ENCODE measurements at regions not wholly inside any gene's neighbourhood (a gene's known extent, or its start where the extent isn't known, plus 50 kb on each side); places are given as distances from the start of the nearest gene placed in this dataset.

DNA sequence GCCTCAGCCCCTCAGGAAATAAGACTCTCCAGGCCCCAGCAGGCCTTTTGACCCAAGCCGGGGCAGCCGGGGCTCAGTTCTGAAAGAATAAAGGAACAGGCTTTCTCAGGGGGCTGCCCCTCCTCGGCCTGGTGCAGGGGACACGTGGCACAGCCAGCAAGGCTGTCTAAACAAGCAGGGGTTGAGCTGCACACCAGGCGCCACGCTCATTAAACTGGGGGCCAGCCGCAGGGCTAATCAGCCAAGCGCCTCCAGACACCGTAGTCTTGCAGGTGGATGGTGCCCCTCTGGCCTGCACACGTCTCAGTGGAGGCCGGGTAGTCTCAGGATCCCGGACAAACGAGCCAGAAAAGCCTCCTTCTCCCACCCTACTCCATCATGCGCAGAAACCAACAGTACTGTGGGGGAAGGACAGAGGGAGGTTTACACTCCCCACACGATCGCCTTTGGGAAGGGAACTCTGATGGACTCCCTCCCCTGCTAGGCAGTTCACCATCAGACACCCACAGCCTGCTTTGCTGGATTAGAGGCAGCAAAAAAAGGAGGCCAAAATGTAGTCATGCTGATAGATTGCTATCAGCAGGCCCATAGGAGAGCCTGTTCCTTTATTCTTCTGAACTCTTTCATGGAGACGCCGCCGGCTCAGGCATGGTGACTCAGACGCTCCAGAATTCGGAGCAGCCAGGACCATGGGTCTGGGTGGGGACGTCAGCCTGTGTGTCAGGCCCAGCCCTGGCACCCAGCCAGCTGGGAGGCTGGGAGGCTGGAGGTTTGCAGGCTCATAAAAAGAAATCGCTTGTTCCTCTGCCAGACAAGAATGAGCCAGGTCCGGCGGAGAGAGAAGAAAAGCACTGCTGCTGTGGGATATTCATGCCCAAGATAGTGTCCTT, 342.4 kb downstream of the BCOR start (continued):
- TF ChIP-seq, protein P1, sequence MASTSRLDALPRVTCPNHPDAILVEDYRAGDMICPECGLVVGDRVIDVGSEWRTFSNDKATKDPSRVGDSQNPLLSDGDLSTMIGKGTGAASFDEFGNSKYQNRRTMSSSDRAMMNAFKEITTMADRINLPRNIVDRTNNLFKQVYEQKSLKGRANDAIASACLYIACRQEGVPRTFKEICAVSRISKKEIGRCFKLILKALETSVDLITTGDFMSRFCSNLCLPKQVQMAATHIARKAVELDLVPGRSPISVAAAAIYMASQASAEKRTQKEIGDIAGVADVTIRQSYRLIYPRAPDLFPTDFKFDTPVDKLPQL (IDR thresholded peaks at IDR 0.05; ENCODE audit: extremely low read depth, insufficient read length), result no peak
- TF ChIP-seq NR1H2 (CRISPR knock-in tag; IDR thresholded peaks at IDR 0.05) (no peak), ZFX (CRISPR knock-in tag; IDR thresholded peaks at IDR 0.05) (peak; percentile 46; the same call in 1 of the 2 replicates), FOS (IDR thresholded peaks at IDR 0.05; ENCODE audit: extremely low read depth, insufficient read length) (no peak), JUN (IDR thresholded peaks at IDR 0.05; ENCODE audit: borderline replicate concordance, low read depth, low read length) (peak; percentile 62; the same call in 1 of the 2 replicates), JUN (CRISPR knock-in tag; IDR thresholded peaks at IDR 0.05; ENCODE audit: borderline replicate concordance) (no peak), HNRNPLL (IDR thresholded peaks at IDR 0.05; ENCODE audit: low read depth, low read length, poor library complexity, severe bottlenecking) (no peak), SMAD4 (CRISPR knock-in tag; conservative IDR thresholded peaks at IDR 0.05) (0 out of 2 replicates have a peak, but pooled peaks have one; percentile 26), FOSL1 (tag; conservative IDR thresholded peaks at IDR 0.05) (peak; percentile 93), CXXC5 (CRISPR knock-in tag; IDR thresholded peaks at IDR 0.05) (no peak), TEAD1 (CRISPR knock-in tag; IDR thresholded peaks at IDR 0.05) (no peak), LARP7 (IDR thresholded peaks at IDR 0.05) (no peak), CBX3 (IDR thresholded peaks at IDR 0.05; ENCODE audit: borderline replicate concordance in 1 of 2, low read length in 2 of 2) (no peak), ZNF146 (CRISPR knock-in tag; IDR thresholded peaks at IDR 0.05; ENCODE audit: unreplicated experiment) (no peak), ARHGAP35 (IDR thresholded peaks at IDR 0.05; ENCODE audit: partially characterized antibody) (no peak), POLR3A (IDR thresholded peaks at IDR 0.05; ENCODE audit: borderline replicate concordance, extremely low read depth, insufficient read depth, insufficient read length) (no peak), ARID1B (IDR thresholded peaks at IDR 0.05) (peak; percentile 57), TCFL5 (CRISPR knock-in tag; conservative IDR thresholded peaks at IDR 0.05) (no peak), ZNF197 (CRISPR knock-in tag; IDR thresholded peaks at IDR 0.05; ENCODE audit: low read depth) (no peak), STAT5A (IDR thresholded peaks at IDR 0.05; ENCODE audit: borderline replicate concordance, low read length) (no peak), ZFPM2 (CRISPR knock-in tag; IDR thresholded peaks at IDR 0.05) (no peak)
- TF ChIP-seq, protein P2, sequence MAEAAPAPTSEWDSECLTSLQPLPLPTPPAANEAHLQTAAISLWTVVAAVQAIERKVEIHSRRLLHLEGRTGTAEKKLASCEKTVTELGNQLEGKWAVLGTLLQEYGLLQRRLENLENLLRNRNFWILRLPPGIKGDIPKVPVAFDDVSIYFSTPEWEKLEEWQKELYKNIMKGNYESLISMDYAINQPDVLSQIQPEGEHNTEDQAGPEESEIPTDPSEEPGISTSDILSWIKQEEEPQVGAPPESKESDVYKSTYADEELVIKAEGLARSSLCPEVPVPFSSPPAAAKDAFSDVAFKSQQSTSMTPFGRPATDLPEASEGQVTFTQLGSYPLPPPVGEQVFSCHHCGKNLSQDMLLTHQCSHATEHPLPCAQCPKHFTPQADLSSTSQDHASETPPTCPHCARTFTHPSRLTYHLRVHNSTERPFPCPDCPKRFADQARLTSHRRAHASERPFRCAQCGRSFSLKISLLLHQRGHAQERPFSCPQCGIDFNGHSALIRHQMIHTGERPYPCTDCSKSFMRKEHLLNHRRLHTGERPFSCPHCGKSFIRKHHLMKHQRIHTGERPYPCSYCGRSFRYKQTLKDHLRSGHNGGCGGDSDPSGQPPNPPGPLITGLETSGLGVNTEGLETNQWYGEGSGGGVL (CRISPR knock-in tag; IDR thresholded peaks at IDR 0.05), result no peak
- TF ChIP-seq, protein P3, sequence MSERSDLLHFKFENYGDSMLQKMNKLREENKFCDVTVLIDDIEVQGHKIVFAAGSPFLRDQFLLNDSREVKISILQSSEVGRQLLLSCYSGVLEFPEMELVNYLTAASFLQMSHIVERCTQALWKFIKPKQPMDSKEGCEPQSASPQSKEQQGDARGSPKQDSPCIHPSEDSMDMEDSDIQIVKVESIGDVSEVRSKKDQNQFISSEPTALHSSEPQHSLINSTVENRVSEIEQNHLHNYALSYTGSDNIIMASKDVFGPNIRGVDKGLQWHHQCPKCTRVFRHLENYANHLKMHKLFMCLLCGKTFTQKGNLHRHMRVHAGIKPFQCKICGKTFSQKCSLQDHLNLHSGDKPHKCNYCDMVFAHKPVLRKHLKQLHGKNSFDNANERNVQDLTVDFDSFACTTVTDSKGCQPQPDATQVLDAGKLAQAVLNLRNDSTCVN (CRISPR knock-in tag; IDR thresholded peaks at IDR 0.05), result no peak
- TF ChIP-seq, protein P4, sequence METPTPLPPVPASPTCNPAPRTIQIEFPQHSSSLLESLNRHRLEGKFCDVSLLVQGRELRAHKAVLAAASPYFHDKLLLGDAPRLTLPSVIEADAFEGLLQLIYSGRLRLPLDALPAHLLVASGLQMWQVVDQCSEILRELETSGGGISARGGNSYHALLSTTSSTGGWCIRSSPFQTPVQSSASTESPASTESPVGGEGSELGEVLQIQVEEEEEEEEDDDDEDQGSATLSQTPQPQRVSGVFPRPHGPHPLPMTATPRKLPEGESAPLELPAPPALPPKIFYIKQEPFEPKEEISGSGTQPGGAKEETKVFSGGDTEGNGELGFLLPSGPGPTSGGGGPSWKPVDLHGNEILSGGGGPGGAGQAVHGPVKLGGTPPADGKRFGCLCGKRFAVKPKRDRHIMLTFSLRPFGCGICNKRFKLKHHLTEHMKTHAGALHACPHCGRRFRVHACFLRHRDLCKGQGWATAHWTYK (CRISPR knock-in tag; IDR thresholded peaks at IDR 0.05), result no peak
